Neuron (in vitro differentiated cells): ENCODE measurements at regions not wholly inside any gene's neighbourhood (a gene's known extent, or its start where the extent isn't known, plus 50 kb on each side); places are given as distances from the start of the nearest gene placed in this dataset.
"Not testable (repeated sequence)": the region's sequence is repeated elsewhere in the genome, so short reads cannot be mapped to it uniquely, and the experiment has no call there.

Experiments used
- H2AFZ ChIP-seq: one replicate; pipeline ENCODE4 v1.6.1; 2013; ENCODE audit warnings: low read depth, mild to moderate bottlenecking, inconsistent platforms, low read length, moderate library complexity
- H3K27me3 ChIP-seq: one replicate; pipeline ENCODE4 v1.6.1; 2013; ENCODE audit warnings: low read length; ENCODE audit not compliant: insufficient read depth
- H3K36me3 ChIP-seq: one replicate; pipeline ENCODE4 v1.6.1; 2013; ENCODE audit warnings: low read length; ENCODE audit not compliant: insufficient read depth
- H3K4me1 ChIP-seq: one replicate; pipeline ENCODE4 v1.6.1; 2013; ENCODE audit warnings: low read length; ENCODE audit not compliant: insufficient read depth
- H3K4me3 ChIP-seq: 2 replicates; pipeline ENCODE4 v1.5.1; 2013; ENCODE audit warnings: mild to moderate bottlenecking, low read length, moderate library complexity
- H3K9me3 ChIP-seq: one replicate; pipeline ENCODE4 v1.6.1; 2013; ENCODE audit warnings: low read length

DNA sequence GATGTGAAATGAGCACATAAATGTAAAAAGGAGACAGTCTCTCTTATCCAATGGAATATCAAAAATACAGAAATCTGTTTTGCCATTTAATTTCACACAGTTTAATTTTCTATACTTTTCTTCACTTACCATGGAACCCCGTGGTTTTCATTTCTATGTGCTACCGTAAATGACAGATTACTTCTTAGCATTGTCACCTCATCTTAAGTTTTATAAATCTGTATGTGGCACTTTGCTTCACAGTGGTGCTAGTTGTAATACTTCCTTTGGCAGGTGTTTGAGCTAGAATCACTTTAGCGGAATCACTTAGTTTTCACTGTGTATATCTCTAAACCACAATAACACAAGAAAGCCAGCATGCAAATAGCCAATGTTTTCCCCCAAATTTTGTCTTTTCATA lies 781.9 kb upstream of the MGAT4C start:
- Histone ChIP-seq H3K36me3 (no peaks in the 10 kb centered on the region), H3K4me3 (no peak overlapping the region), H3K27me3 (no peaks in the 10 kb centered on the region), H3K9me3 (no peaks in the 10 kb centered on the region), H2AFZ (no peak overlapping the region), H3K4me1 (no peaks in the 10 kb centered on the region)

DNA sequence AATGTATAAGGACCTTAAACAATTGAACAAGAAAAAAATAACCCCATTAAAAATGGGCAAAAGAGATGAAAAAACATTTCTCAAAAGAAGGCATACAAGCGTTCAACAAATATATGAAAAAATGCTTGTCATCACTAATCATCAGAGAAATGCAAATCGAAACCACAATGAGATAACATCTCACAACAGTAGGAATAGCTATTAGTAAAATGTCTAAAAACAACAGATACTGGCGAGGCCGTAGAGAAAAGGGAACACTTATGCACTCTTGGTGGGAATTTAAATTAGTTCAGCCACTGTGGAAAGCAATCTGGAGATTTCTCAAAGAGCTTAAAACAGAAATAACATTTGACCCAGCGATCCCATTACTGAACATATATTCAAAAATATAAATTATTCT lies 769.8 kb upstream of the MGAT4C start:
- no peak overlapping the region for H3K4me3 ChIP-seq
- H2AFZ ChIP-seq = no peak overlapping the region
- H3K9me3 ChIP-seq = no peaks in the 10 kb centered on the region
- H3K4me1 ChIP-seq = no peaks in the 10 kb centered on the region
- H3K36me3 ChIP-seq = no peaks in the 10 kb centered on the region
- H3K27me3 ChIP-seq = no peaks in the 10 kb centered on the region

DNA sequence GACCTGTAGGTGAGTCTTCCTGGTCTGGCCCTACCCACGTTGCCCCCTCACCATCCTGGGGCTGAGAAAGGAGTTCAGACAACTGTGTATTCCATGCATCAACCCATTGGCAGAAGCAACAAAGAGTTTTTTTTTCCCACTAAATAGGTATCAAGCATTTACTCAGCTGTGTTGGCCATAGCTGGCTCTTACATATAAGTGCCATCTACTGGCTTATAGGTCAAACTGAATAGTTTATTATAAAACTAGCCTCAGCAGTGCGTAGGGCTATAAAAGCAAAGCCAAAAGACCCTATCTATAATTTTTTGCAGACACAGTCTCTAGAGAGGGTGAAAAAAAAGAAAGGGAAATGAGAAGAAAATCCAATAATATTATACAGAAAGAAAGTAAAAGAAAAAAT lies 765.2 kb upstream of the MGAT4C start:
- Histone ChIP-seq H3K36me3 (no peaks in the 10 kb centered on the region), H3K4me1 (no peaks in the 10 kb centered on the region), H3K27me3 (no peaks in the 10 kb centered on the region), H2AFZ (no peak overlapping the region), H3K9me3 (no peaks in the 10 kb centered on the region), H3K4me3 (no peak overlapping the region)

DNA sequence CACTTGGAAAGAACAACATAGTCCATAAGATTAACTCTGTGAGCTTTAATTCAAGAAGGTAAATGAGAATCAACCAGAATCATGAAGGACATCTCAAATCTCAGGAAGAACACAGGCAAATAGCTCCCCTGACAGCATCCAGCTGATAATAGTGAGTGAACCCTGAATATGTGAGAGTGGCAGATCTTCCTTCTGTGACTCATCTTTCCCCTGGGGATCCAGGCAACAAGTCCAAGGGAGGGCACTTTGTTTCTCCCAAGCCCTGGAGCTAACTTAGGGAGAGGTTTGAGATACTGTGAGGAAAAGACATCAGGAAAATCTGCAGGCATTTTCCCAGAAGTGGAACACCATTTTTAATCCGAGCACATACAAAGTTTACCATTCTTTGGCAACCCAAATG lies 763.9 kb upstream of the MGAT4C start:
- Histone ChIP-seq H3K4me3 (no peak overlapping the region), H3K36me3 (no peaks in the 10 kb centered on the region), H3K9me3 (no peaks in the 10 kb centered on the region), H3K27me3 (no peaks in the 10 kb centered on the region), H3K4me1 (no peaks in the 10 kb centered on the region), H2AFZ (no peak overlapping the region)

DNA sequence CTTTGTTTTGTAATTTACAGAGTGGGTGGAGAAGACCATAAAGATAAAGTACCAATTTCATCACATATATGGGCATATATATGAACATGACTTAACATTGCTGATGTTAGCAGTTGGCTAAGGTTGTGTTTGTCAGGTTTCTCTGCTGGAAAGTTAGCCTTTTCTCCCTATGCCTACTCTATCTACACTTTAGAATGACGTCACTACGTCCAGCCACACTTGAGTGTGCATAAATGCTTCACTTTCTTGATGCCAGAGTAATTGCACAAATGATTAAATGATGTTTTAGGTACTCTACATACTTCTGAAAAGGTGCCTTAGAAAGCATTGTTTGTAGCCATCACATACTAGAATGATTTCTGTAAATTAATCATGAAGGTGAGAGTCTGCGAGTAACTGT lies 759.2 kb upstream of the MGAT4C start:
- H3K27me3 ChIP-seq = no peaks in the 10 kb centered on the region
- no peaks in the 10 kb centered on the region for H3K36me3 ChIP-seq
- no peak overlapping the region for H2AFZ ChIP-seq
- H3K4me3 ChIP-seq = no peak overlapping the region
- no peaks in the 10 kb centered on the region for H3K4me1 ChIP-seq
- H3K9me3 ChIP-seq = no peaks in the 10 kb centered on the region

DNA sequence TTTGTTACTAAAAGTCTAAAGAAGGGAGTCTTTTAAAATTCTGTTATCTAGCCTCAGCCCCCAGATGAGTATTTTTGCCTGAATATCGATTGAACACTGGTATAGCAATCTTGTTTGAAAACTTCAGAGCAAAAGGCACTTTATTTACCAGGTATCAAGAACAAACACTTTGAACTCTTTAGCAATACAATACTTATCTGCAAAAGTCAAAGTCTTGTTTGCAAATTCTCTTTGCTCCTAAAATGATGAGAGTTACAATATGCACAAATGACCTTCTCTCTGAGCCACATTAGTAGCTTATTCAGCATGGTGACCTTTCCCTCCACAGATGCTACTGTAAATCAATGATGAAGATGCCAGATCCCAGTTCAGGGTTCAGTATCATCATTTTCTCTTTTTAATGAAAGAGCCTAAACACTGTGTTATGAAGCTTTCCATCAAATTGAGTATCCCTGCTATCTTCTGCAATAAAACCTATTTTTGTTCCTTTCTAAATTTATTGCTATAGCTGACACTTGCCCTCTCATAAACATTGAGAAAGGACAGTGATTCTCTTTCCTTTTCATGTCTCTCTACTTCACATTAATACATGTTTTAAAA lies 752.7 kb upstream of the MGAT4C start:
- H2AFZ ChIP-seq = no peak overlapping the region

DNA sequence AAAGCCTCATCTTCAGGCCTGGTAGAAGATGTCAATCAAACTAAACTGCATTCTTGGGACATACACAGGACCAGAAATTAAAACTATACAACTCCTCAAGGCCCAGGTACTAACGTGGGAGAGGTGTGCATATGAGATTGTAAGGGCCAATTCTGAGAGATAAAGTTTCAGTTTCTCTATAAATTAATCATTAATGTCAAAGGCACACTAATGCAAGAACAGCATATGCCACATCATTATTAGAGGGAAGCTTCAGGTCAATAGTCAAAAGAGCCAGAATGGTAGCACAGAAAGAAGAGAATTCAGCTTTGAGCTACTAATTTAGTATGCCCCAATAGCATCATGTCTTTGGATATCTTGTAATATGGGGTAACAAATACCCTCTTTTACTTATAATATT lies 744.9 kb upstream of the MGAT4C start:
- Histone ChIP-seq H3K27me3 (no peaks in the 10 kb centered on the region), H3K4me1 (no peaks in the 10 kb centered on the region), H3K4me3 (no peak overlapping the region), H3K36me3 (no peaks in the 10 kb centered on the region), H3K9me3 (no peaks in the 10 kb centered on the region), H2AFZ (no peak overlapping the region)

More for the DNA sequence above, 752.7 kb upstream of the MGAT4C start:
- Histone ChIP-seq H3K4me1 (no peaks in the 10 kb centered on the region), H3K27me3 (no peaks in the 10 kb centered on the region), H3K9me3 (no peaks in the 10 kb centered on the region), H3K36me3 (no peaks in the 10 kb centered on the region), H3K4me3 (no peak overlapping the region)

DNA sequence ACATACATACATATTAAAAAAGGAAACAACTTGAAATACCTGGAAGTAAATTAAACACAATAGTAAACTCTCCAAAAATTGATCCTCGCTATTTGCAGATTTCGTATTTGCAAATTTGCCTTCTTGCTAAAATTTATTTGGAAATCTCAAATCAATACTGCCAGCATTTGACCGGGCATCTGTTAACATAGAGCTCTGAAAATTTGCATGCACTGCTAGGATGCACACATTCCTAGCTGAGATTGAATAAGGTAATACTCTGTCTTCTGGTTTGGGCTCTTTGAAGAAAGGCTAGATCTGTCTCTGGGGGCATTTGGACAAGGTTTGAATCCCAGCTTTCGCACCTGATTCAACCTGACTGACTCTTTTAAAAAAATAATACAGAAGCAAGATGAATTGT lies 729.1 kb upstream of the MGAT4C start:
- Histone ChIP-seq H3K27me3 (no peaks in the 10 kb centered on the region), H3K4me3 (no peak overlapping the region), H3K4me1 (no peaks in the 10 kb centered on the region), H2AFZ (no peak overlapping the region), H3K9me3 (no peaks in the 10 kb centered on the region), H3K36me3 (no peaks in the 10 kb centered on the region)

DNA sequence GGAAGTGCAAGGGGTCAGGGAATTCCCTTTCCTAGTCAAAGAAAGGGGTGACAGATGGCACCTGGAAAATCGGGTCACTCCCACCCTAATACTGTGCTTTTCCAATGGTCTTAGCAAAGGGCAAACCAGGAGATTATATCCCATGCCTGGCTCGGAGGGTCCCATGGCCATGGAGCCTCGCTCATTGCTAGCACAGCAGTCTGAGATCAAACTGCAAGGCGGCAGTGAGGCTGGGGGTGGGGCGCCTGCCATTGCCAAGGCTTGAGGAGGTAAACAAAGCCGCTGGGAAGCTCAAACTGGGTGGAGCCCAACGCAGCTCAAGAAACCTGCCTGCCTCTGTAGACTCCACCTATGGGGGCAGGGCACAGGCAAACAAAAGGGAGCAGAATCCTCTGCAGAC lies 714.4 kb upstream of the MGAT4C start:
- H3K27me3 ChIP-seq, H3K36me3 ChIP-seq, H2AFZ ChIP-seq: not testable (repeated sequence)

DNA sequence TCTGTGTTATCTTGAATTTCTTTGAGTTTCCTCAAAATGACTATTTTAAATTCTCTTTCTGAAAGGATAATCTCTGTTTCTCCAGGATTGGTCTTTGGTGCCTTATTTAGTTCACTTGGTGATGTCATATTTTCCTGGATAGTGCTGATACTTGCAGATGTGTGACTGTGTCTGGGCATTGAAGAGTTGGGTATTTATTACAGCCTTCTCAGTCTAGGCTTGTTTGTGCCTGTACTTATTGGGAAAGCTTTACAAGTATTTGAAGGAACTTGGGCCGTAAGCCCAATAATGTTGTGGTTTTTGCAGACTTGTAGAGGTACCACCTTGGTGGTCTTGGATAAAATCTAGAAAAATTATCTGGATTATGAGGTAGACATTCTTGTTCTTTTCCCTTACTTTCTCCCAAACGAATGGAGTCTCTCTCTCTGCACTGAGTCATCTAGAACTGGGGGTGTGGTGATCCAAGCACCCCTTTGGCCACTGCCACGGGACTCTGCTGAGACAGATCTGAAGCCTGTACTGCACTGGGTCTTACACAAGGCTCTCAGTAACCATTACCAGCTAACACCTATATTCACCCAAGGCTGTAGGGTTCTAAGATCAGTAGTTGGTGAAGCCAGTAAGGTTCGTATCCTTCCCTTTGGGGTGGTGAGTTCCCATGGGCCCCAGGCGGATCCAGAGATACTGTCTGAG lies 703.7 kb upstream of the MGAT4C start:
- no peaks in the 10 kb centered on the region for H3K9me3 ChIP-seq
- H3K4me3 ChIP-seq = no peak overlapping the region
- H2AFZ ChIP-seq = no peak overlapping the region
- H3K27me3 ChIP-seq = no peaks in the 10 kb centered on the region
- H3K4me1 ChIP-seq = no peaks in the 10 kb centered on the region
- H3K36me3 ChIP-seq = no peaks in the 10 kb centered on the region

More for the DNA sequence above, 714.4 kb upstream of the MGAT4C start:
- not testable (repeated sequence) for H3K4me1 ChIP-seq, H3K9me3 ChIP-seq, H3K4me3 ChIP-seq

DNA sequence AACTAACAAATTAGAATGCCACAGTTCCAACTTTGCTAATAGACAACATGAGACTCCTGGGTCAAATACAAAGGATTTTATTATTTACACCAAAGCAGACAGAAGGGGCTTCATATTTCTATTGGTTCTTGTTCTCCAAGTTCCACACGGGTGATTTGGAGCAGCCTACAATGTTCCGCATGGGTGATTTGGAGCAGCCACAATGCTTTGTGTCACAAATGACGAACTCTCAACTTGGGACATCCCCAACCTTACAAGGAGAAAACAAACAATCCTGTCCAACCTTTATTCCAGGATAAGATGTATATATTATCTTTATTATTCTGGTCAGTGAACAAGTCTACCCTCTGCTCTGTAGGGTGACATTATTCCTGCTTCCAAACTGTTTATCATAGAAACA lies 694.3 kb upstream of the MGAT4C start:
- no peak overlapping the region for H3K4me3 ChIP-seq
- H3K9me3 ChIP-seq = no peaks in the 10 kb centered on the region
- no peaks in the 10 kb centered on the region for H3K27me3 ChIP-seq
- H2AFZ ChIP-seq = no peak overlapping the region
- H3K36me3 ChIP-seq = no peaks in the 10 kb centered on the region
- H3K4me1 ChIP-seq = peaks cover 10% of the 10 kb centered on the region

DNA sequence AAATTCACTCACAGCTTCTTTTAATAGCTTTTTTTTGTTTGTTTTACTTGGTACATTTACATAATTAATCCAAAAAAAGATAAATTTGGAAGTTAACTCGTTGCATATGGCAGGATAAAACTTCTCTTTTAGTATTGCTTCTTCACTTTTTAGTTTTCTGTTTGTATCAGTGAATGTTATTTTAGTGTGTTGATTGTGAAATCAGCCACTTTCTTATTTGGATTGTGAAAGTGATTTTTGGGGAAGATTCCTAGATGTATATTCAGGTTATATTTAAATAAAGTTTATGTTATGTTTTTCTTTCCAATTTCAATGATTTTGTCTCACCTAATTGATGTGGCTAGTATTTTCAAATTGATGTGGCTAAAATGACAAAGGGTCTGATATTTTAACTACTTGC lies 693.9 kb upstream of the MGAT4C start:
- Histone ChIP-seq H3K4me1 (peaks cover 10% of the 10 kb centered on the region), H3K9me3 (no peaks in the 10 kb centered on the region)

DNA sequence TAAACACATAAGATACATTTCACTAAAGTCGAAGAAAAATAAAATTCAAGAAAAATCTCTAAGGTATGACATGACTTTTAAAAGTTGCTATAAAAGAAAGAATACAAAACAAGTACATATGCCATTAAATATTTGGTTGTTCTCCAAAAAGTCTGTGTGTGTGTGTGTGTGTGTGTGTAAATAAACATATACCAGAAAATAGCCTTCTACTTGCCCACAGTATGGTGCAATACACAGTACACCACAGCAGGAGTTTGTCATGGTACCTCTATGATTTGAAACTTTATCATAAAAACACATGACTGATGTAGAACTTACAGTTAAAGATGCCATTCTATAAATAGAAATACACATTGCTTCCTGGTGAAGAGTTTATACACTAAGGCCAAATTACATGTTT lies 692.7 kb upstream of the MGAT4C start:
- Histone ChIP-seq H3K4me1 (peaks cover 10% of the 10 kb centered on the region), H2AFZ (no peak overlapping the region), H3K9me3 (no peaks in the 10 kb centered on the region), H3K36me3 (no peaks in the 10 kb centered on the region), H3K27me3 (no peaks in the 10 kb centered on the region), H3K4me3 (no peak overlapping the region)

More for the DNA sequence above, 693.9 kb upstream of the MGAT4C start:
- Histone ChIP-seq H3K4me3 (no peak overlapping the region), H3K27me3 (no peaks in the 10 kb centered on the region), H3K36me3 (no peaks in the 10 kb centered on the region), H2AFZ (no peak overlapping the region)

DNA sequence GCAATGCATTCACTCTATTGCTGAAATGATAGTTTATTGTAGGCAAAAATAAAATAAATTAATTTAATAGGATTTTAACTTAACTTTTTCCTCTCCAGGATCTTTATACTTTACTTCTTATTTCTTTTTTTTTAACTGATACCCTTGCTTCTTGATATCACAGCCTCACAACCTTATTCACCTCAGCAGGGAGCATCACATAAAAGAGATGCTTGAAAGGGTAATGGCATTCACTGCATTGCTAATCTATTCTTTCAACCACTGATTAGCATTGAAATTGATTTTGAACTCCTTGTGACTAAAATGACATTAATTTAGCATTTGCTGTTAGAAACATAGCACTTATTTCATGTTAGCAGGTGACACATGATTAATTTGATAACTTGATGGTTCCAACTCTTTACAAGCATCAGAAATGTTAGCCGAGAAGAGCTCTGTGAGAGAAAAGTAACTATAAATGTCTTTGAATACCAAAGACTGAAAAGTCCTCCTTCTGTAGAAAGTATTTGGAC lies 689.5 kb upstream of the MGAT4C start:
- no peaks in the 10 kb centered on the region for H3K36me3 ChIP-seq
- no peak overlapping the region for H3K4me3 ChIP-seq
- H2AFZ ChIP-seq = no peak overlapping the region
- peaks cover 9% of the 10 kb centered on the region for H3K4me1 ChIP-seq
- no peaks in the 10 kb centered on the region for H3K9me3 ChIP-seq
- H3K27me3 ChIP-seq = no peaks in the 10 kb centered on the region
